BE2C (cell line): ENCODE measurements at regions not wholly inside any gene's neighbourhood (a gene's known extent, or its start where the extent isn't known, plus 50 kb on each side); places are given as distances from the start of the nearest gene placed in this dataset.

ENCODE experiments used
- DNase-seq: peaks from one replicate; pipeline ENCODE4 v3.0.0-alpha.2; 2020
- H3K27me3 ChIP-seq: fragments of 250-450 bp; sonication (Bioruptor Pico); 2 replicates; pipeline ENCODE4 v1.5.1; 2020; ENCODE audit warnings: mild to moderate bottlenecking
- H3K36me3 ChIP-seq: fragments of 250-450 bp; sonication (Bioruptor Pico); 2 replicates; pipeline ENCODE4 v1.5.1; 2020; ENCODE audit warnings: mild to moderate bottlenecking
- H3K4me1 ChIP-seq: fragments of 250-450 bp; sonication (Bioruptor Pico); 2 replicates; pipeline ENCODE4 v1.5.1; 2020
- H3K4me3 ChIP-seq: 2 replicates; pipeline ENCODE4 v1.5.1; 2011; ENCODE audit warnings: low read depth, low read length
- H3K9me3 ChIP-seq: fragments of 250-450 bp; sonication (Bioruptor Pico); 2 replicates; pipeline ENCODE4 v1.5.1; 2020
- CTCF ChIP-seq: IDR thresholded peaks from 2 replicates; pipeline ENCODE4 v1.5.1; 2012; ENCODE audit warnings: mild to moderate bottlenecking, low read depth, low read length

- TF ChIP-seq CTCF: no peak
- no peaks in the 10 kb centered on the region for H3K4me1 ChIP-seq
- no peaks in the 10 kb centered on the region for H3K27me3 ChIP-seq
- H3K9me3 ChIP-seq: no peaks in the 10 kb centered on the region; the same call in 1 of the 2 replicates
- DNase-seq: no peak
- no peaks in the 10 kb centered on the region for H3K36me3 ChIP-seq
- H3K4me3 ChIP-seq: no peak overlapping the region
These were observed 200.5 kb downstream of the MDFIC start for GRCh38 chr7:115122388-115122787.

- no peak overlapping the region for H3K4me3 ChIP-seq
- H3K9me3 ChIP-seq: no peaks in the 10 kb centered on the region; the same call in 1 of the 2 replicates
- TF ChIP-seq CTCF: no peak
- H3K4me1 ChIP-seq: no peaks in the 10 kb centered on the region
- H3K27me3 ChIP-seq: no peaks in the 10 kb centered on the region
- DNase-seq: no peak
- no peaks in the 10 kb centered on the region for H3K36me3 ChIP-seq
These were observed 195.9 kb downstream of the MDFIC start for GRCh38 chr7:115117748-115118147.

- H3K9me3 ChIP-seq: no peaks in the 10 kb centered on the region
- no peaks in the 10 kb centered on the region for H3K27me3 ChIP-seq
- no peak overlapping the region for H3K4me3 ChIP-seq
- H3K36me3 ChIP-seq: no peaks in the 10 kb centered on the region
- no peak for TF ChIP-seq CTCF
- no peaks in the 10 kb centered on the region for H3K4me1 ChIP-seq
- DNase-seq: no peak
These were observed 195.2 kb downstream of the MDFIC start for GRCh38 chr7:115116773-115117715.

- TF ChIP-seq CTCF: no peak
- no peak for DNase-seq
- H3K4me3 ChIP-seq: no peak overlapping the region
- no peaks in the 10 kb centered on the region for H3K27me3 ChIP-seq
- H3K36me3 ChIP-seq: no peaks in the 10 kb centered on the region
- no peaks in the 10 kb centered on the region for H3K9me3 ChIP-seq
- H3K4me1 ChIP-seq: no peaks in the 10 kb centered on the region
These were observed 191.9 kb downstream of the MDFIC start for GRCh38 chr7:115113776-115114175.

- H3K9me3 ChIP-seq: no peaks in the 10 kb centered on the region
- no peaks in the 10 kb centered on the region for H3K27me3 ChIP-seq
- no peak overlapping the region for H3K4me3 ChIP-seq
- H3K4me1 ChIP-seq: no peaks in the 10 kb centered on the region
- TF ChIP-seq CTCF: no peak
- H3K36me3 ChIP-seq: no peaks in the 10 kb centered on the region
- DNase-seq: no peak
These were observed 191.2 kb downstream of the MDFIC start for GRCh38 chr7:115113131-115113530.

GRCh38 chr7:115110523-115110922 lies 188.6 kb downstream of the MDFIC start:
- no peak for DNase-seq
- no peak for TF ChIP-seq CTCF
- Histone ChIP-seq H3K4me3 (no peak overlapping the region), H3K36me3 (no peaks in the 10 kb centered on the region), H3K27me3 (no peaks in the 10 kb centered on the region), H3K4me1 (no peaks in the 10 kb centered on the region), H3K9me3 (no peaks in the 10 kb centered on the region)
